Endodermal cell (in vitro differentiated cells): ENCODE measurements at regions not wholly inside any gene's neighbourhood (a gene's known extent, or its start where the extent isn't known, plus 50 kb on each side); places are given as distances from the start of the nearest gene placed in this dataset.

Experiments used
- DNase-seq: peaks from one replicate; pipeline ENCODE4 v3.0.0-alpha.2; 2017
- H3K27ac ChIP-seq: 2 replicates; pipeline ENCODE4 v1.5.1; 2013; ENCODE audit warnings: mild to moderate bottlenecking, low read depth, low read length, moderate library complexity
- H3K27me3 ChIP-seq: 2 replicates; pipeline ENCODE4 v1.6.1; 2013; ENCODE audit warnings: mild to moderate bottlenecking, low read length, moderate library complexity; ENCODE audit not compliant: insufficient read depth, control insufficient read depth, poor library complexity, severe bottlenecking
- H3K36me3 ChIP-seq: 2 replicates; pipeline ENCODE4 v1.7.0; 2013; ENCODE audit warnings: mild to moderate bottlenecking, low read length, moderate library complexity; ENCODE audit not compliant: control insufficient read depth, insufficient read depth
- H3K4me1 ChIP-seq: one replicate; pipeline ENCODE4 v1.7.0; 2013; ENCODE audit warnings: low read length; ENCODE audit not compliant: control insufficient read depth, insufficient read depth
- H3K4me3 ChIP-seq: 2 replicates; pipeline ENCODE4 v1.5.1; 2013; ENCODE audit warnings: mild to moderate bottlenecking, low read length, moderate library complexity
- H3K9ac ChIP-seq: 2 replicates; pipeline ENCODE4 v1.6.1; 2013; ENCODE audit warnings: mild to moderate bottlenecking, low read length, moderate library complexity; ENCODE audit not compliant: poor library complexity, severe bottlenecking; ENCODE audit errors: extremely low read depth
- H3K9me3 ChIP-seq: 2 replicates; pipeline ENCODE4 v1.6.1; 2013; ENCODE audit warnings: mild to moderate bottlenecking, low read length, moderate library complexity; ENCODE audit not compliant: control insufficient read depth
- H3K27ac Mint-ChIP-seq: 2 replicates; pipeline ENCODE4 v1.8.0; 2020; ENCODE audit warnings: mixed read lengths
- H3K27me3 Mint-ChIP-seq: 2 replicates; pipeline ENCODE4 v1.8.0; 2021; ENCODE audit warnings: mild to moderate bottlenecking, mixed read lengths; ENCODE audit not compliant: insufficient read depth
- H3K36me3 Mint-ChIP-seq: 2 replicates; pipeline ENCODE4 v1.8.0; 2020; ENCODE audit warnings: low read depth, mixed read lengths
- H3K4me1 Mint-ChIP-seq: 2 replicates; pipeline ENCODE4 v1.8.0; 2020; ENCODE audit warnings: mixed read lengths
- H3K4me3 Mint-ChIP-seq: 2 replicates; pipeline ENCODE4 v1.8.0; 2020; ENCODE audit warnings: mild to moderate bottlenecking, moderate library complexity, mixed read lengths
- H3K9me3 Mint-ChIP-seq: 2 replicates; pipeline ENCODE4 v1.8.0; 2020; ENCODE audit warnings: mild to moderate bottlenecking, mixed read lengths
- WGBS, 2 experiments: methylation state at CpG; one replicate each; pipeline versions ENCODE4 v1.1.5 to v1.1.7; 2013; ENCODE audit warnings: missing lambda C conversion rate in 2 of 2, mixed read lengths in 1 of 2; ENCODE audit not compliant: insufficient coverage in 1 of 2, insufficient read length in 1 of 2; 5-methylcytosine and 5-hydroxymethylcytosine counted together
- TF ChIP-seq, protein P1 (sequence below): fragments of 200-600 bp; sonication (generic); conservative IDR thresholded peaks from 2 replicates; pipeline ENCODE4 v1.5.0; 2021; ENCODE audit warnings: antibody characterized with exemption, mild to moderate bottlenecking

DNA sequence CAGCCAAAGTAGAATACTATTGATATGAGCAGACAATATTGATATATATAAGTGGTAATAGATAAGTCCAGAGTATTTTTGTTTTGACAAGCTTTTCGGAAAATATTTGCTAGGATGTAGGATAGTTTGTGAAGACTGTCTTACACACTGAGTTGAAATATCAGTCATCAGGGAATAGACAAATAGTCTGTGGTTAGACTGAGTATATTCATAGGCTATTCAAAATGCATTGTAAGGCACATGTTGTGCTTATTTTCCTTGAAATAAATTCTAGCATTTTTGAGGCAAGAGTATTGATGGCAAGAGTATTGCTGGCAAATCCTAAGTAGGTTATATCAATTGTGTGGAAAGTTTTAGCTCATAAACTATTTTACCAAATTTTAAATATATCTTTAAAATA lies 201.1 kb downstream of the LRIG3 start:
- no peaks in the 10 kb centered on the region for H3K36me3 ChIP-seq
- no peaks in the 10 kb centered on the region for H3K27me3 ChIP-seq
- Mint-ChIP-seq H3K27ac (no peak overlapping the region), H3K27me3 (no peaks in the 10 kb centered on the region), H3K4me3 (no peak overlapping the region), H3K9me3 (peaks cover 4% of the 10 kb centered on the region), H3K36me3 (no peaks in the 10 kb centered on the region), H3K4me1 (no peaks in the 10 kb centered on the region)
- no peak overlapping the region for H3K4me3 ChIP-seq
- 88 to 95% methylated on average over 1 of the region's 1 CpG for WGBS, 2 experiments
- no peak overlapping the region for H3K9ac ChIP-seq
- no peaks in the 10 kb centered on the region for H3K4me1 ChIP-seq
- TF ChIP-seq, protein P1, sequence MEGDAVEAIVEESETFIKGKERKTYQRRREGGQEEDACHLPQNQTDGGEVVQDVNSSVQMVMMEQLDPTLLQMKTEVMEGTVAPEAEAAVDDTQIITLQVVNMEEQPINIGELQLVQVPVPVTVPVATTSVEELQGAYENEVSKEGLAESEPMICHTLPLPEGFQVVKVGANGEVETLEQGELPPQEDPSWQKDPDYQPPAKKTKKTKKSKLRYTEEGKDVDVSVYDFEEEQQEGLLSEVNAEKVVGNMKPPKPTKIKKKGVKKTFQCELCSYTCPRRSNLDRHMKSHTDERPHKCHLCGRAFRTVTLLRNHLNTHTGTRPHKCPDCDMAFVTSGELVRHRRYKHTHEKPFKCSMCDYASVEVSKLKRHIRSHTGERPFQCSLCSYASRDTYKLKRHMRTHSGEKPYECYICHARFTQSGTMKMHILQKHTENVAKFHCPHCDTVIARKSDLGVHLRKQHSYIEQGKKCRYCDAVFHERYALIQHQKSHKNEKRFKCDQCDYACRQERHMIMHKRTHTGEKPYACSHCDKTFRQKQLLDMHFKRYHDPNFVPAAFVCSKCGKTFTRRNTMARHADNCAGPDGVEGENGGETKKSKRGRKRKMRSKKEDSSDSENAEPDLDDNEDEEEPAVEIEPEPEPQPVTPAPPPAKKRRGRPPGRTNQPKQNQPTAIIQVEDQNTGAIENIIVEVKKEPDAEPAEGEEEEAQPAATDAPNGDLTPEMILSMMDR: no peak
- peaks cover 2% of the 10 kb centered on the region for H3K9me3 ChIP-seq
- no peak overlapping the region for H3K27ac ChIP-seq
- DNase-seq: no peak

DNA sequence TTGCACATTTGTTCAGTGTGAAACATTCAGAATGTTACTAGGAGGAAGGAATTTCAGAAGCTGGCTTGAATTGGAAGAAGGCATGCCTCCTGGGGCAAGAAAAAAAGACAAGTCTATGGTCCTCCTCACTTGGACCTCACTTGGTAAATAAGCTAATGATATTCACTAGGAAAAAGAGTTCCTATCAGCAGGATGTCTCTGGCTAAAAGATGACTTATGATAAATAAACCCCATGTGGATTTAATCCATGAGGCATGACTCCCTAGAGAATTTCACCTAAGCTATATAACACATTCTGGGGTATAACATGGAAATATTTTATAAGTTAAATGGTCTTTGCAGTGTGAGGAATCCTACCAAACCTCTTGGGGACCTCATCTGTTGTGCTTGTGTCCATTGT lies 199.9 kb downstream of the LRIG3 start:
- Mint-ChIP-seq H3K27ac (no peak overlapping the region), H3K4me1 (no peaks in the 10 kb centered on the region), H3K4me3 (no peak overlapping the region), H3K27me3 (no peaks in the 10 kb centered on the region), H3K36me3 (no peaks in the 10 kb centered on the region), H3K9me3 (no peaks in the 10 kb centered on the region)
- TF ChIP-seq, protein P1: no peak
- H3K4me1 ChIP-seq: no peaks in the 10 kb centered on the region
- H3K9ac ChIP-seq: no peak overlapping the region
- DNase-seq: no peak
- no peak overlapping the region for H3K4me3 ChIP-seq
- H3K36me3 ChIP-seq: no peaks in the 10 kb centered on the region
- no peak overlapping the region for H3K27ac ChIP-seq
- H3K27me3 ChIP-seq: no peaks in the 10 kb centered on the region
- H3K9me3 ChIP-seq: no peaks in the 10 kb centered on the region

DNA sequence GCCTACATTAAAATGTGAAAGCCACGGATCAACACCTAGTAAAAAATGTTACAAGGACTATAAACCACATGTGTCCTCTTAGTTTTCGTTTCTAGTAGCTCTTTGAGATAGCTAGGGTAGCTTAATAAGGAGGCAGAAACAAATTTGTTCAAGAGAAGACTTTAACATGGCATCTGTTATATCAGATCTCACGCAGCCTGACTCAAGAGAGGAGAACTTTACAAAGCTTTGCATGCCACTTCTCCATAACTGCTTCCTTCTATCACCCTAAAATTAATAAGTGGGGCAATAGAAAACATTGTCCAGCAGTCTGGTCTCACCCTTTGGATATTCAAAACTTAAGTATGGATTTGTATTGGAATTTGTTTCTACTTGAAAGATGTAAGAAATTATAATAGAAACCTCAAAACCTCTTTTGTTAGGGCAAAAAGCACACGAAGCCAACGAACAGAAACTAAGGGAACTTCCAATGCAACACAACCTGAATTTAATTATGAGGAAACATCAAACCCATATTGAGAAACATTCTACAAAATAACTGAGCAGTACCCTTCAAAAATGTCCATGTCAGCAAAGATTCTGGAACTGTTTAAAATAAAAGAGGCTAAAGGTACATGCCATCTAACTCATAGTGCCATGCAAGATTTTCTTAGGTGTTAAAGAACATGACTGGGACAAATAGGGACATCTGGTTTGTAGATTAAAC lies 194.8 kb downstream of the LRIG3 start:
- H3K9me3 Mint-ChIP-seq: no peaks in the 10 kb centered on the region
- TF ChIP-seq, protein P1: no peak
- no peak overlapping the region for H3K27ac ChIP-seq
- WGBS, 2 experiments: 73 to 90% methylated on average over 2 to 5 of the region's 5 CpGs
- no peaks in the 10 kb centered on the region for H3K4me1 ChIP-seq
- H3K4me3 ChIP-seq: no peak overlapping the region
- no peak overlapping the region for H3K4me3 Mint-ChIP-seq
- no peak overlapping the region for H3K27ac Mint-ChIP-seq
- no peaks in the 10 kb centered on the region for H3K36me3 Mint-ChIP-seq
- H3K9me3 ChIP-seq: no peaks in the 10 kb centered on the region
- H3K27me3 Mint-ChIP-seq: no peaks in the 10 kb centered on the region
- no peak overlapping the region for H3K9ac ChIP-seq
- H3K4me1 Mint-ChIP-seq: no peaks in the 10 kb centered on the region
- no peak for DNase-seq
- no peaks in the 10 kb centered on the region for H3K36me3 ChIP-seq
- H3K27me3 ChIP-seq: no peaks in the 10 kb centered on the region
